HepG2 (cell line): ENCODE measurements at regions not wholly inside any gene's neighbourhood (a gene's known extent, or its start where the extent isn't known, plus 50 kb on each side); places are given as distances from the start of the nearest gene placed in this dataset.

Source experiments
- ATAC-seq: fragments of 200-7000 bp; cut with Tn5 transposase; 3 replicates; pipeline ENCODE4 v1.9.1; 2020; ENCODE audit warnings: mild to moderate bottlenecking, moderate library complexity
- BruUV-seq: library from RNA; stranded (reverse); fragments of 400-500 nt; replicated peaks from 2 replicates; lab custom pipeline; 2021; lab: Mats Ljungman, UMichigan
- CTCF ChIA-PET: fragments of 300-600 bp; formaldehyde crosslinking; extraction: SDS; loops from one replicate; lab custom pipeline; 2021; ENCODE audit warnings: low total read pairs, inconsistent platforms, low intra/inter-chr PET ratio; lab: Yijun Ruan, JAX
- POLR2A ChIA-PET: fragments of 350-600 bp; sonication (Branson Sonifier 250); formaldehyde crosslinking; loops from one replicate; lab custom pipeline; 2020; ENCODE audit warnings: antibody characterized with exemption, inconsistent platforms; lab: Yijun Ruan, JAX
- DNase-seq: peaks from one replicate; pipeline ENCODE4 v3.0.0-alpha.2; 2015; ENCODE audit warnings: low spot score
- FAIRE-seq: peaks from 3 replicates; lab custom pipeline; 2011; peaks lifted over from hg19 to GRCh38; lab: Jason Lieb, UNC
- H2AFZ ChIP-seq: one replicate; pipeline ENCODE4 v1.6.1; 2011; ENCODE audit warnings: low read length, inconsistent platforms
- H3K27ac ChIP-seq: fragments of 300-600 bp; 3 replicates; pipeline ENCODE4 v1.8.0; 2011; ENCODE audit warnings: mixed run types, mild to moderate bottlenecking, mixed read lengths, low read length, inconsistent platforms; ENCODE audit not compliant: insufficient read depth; ENCODE audit errors: extremely low read length
- H3K27me3 ChIP-seq, 2 experiments: fragments of 200-600 bp in 1 of 2; 2 replicates in 1 of 2; 3 replicates in 1 of 2; pipeline versions ENCODE4 v1.6.0 to v1.8.0; 2011; ENCODE audit warnings: low read length in 2 of 2, mild to moderate bottlenecking in 2 of 2, moderate library complexity in 2 of 2, inconsistent platforms in 1 of 2; ENCODE audit not compliant: insufficient read depth in 2 of 2, control insufficient read depth in 1 of 2
- H3K36me3 ChIP-seq, 2 experiments: fragments of 200-600 bp in 1 of 2; replicated peaks in 1 of 2; 2 replicates in 1 of 2; 3 replicates in 1 of 2; pipeline versions ENCODE4 v1.5.1 to v1.8.0; 2011; ENCODE audit warnings: low read length in 2 of 2, inconsistent platforms in 1 of 2; ENCODE audit not compliant: insufficient read depth in 2 of 2, control insufficient read depth in 1 of 2
- H3K4me1 ChIP-seq: 2 replicates; pipeline ENCODE4 v1.5.1; 2012; ENCODE audit warnings: low read length, inconsistent platforms; ENCODE audit not compliant: insufficient read depth
- H3K4me2 ChIP-seq: 2 replicates; pipeline ENCODE4 v1.6.0; 2011; ENCODE audit warnings: low read depth, low read length, inconsistent platforms
- H3K4me3 ChIP-seq, 3 experiments: fragments of 200-600 bp in 1 of 3; sonication (generic), shearing (Covaris generic) in 1 of 3; replicated peaks in 1 of 3; 2 replicates each; pipeline ENCODE4 v1.5.1; 2011 to 2016; ENCODE audit warnings: low read length in 3 of 3, inconsistent platforms in 2 of 3, low read depth in 2 of 3, mild to moderate bottlenecking in 2 of 3, control low read depth in 1 of 3, mixed read lengths in 1 of 3; ENCODE audit not compliant: insufficient read depth in 1 of 3
- H3K79me2 ChIP-seq: one replicate; pipeline ENCODE4 v1.6.1; 2011; ENCODE audit warnings: low read length, inconsistent platforms; ENCODE audit not compliant: insufficient read depth
- H3K9ac ChIP-seq: 2 replicates; pipeline ENCODE4 v1.6.0; 2011; ENCODE audit warnings: mild to moderate bottlenecking, low read depth, low read length, inconsistent platforms; ENCODE audit not compliant: insufficient read depth
- H3K9me3 ChIP-seq: 2 replicates; pipeline ENCODE4 v1.5.1; 2012; ENCODE audit warnings: mild to moderate bottlenecking, low read length
- H4K20me1 ChIP-seq: 2 replicates; pipeline ENCODE4 v1.6.0; 2011; ENCODE audit warnings: inconsistent platforms, mild to moderate bottlenecking, low read length, moderate library complexity; ENCODE audit not compliant: insufficient read depth
- CEBPG ChIP-seq: IDR thresholded peaks from 2 replicates; pipeline ENCODE4 v1.6.1; 2016
- DBP ChIP-seq: sonication (generic); formaldehyde crosslinking; IDR thresholded peaks from 2 replicates; pipeline ENCODE4 v1.4.0; 2020; ENCODE audit warnings: missing genetic modification reagents; ENCODE audit errors: not compliant biosample characterization
- DNMT1 ChIP-seq: sonication (generic); formaldehyde crosslinking; IDR thresholded peaks from 2 replicates; pipeline ENCODE4 v1.5.1; 2020; ENCODE audit warnings: mild to moderate bottlenecking, missing genetic modification reagents
- JDP2 ChIP-seq: sonication (generic); formaldehyde crosslinking; IDR thresholded peaks from 2 replicates; pipeline ENCODE4 v1.8.1; 2022; ENCODE audit warnings: missing genetic modification reagents, borderline replicate concordance
- NR1H2 ChIP-seq: sonication (generic); formaldehyde crosslinking; IDR thresholded peaks from 2 replicates; pipeline ENCODE4 v1.8.1; 2022; ENCODE audit warnings: low read depth, missing genetic modification reagents, borderline replicate concordance
- SETDB1 ChIP-seq: sonication (generic); formaldehyde crosslinking; IDR thresholded peaks from 2 replicates; pipeline ENCODE4 v1.5.1; 2020; ENCODE audit warnings: missing genetic modification reagents, mild to moderate bottlenecking, borderline replicate concordance
- ZMYM4 ChIP-seq: sonication (generic); formaldehyde crosslinking; IDR thresholded peaks from 2 replicates; pipeline ENCODE4 v1.8.1; 2023; ENCODE audit warnings: mild to moderate bottlenecking, missing genetic modification reagents
- ZNF12 ChIP-seq: sonication (generic); formaldehyde crosslinking; IDR thresholded peaks from 2 replicates; pipeline ENCODE4 v1.5.0; 2020; ENCODE audit warnings: missing genetic modification reagents
- ZNF530 ChIP-seq: sonication (generic); formaldehyde crosslinking; IDR thresholded peaks from 2 replicates; pipeline ENCODE4 v1.5.0; 2020; ENCODE audit warnings: low read depth, mild to moderate bottlenecking, missing genetic modification reagents
- WGBS: methylation state at CpG from one replicate; pipeline ENCODE4 v1.1.6; 2017; ENCODE audit warnings: low lambda C conversion rate; 5-methylcytosine and 5-hydroxymethylcytosine counted together
- in situ Hi-C: cut with HindIII; loops from 2 replicates; pipeline ENCODE4 v1.10.0; 2017; ENCODE audit warnings: low pct_unique_long_range_greater_than_20kb; ENCODE audit not compliant: extremely low pct_ligation_motif_present
- intact Hi-C: fragments of 100-400 bp; cut with micrococcal nuclease; formaldehyde crosslinking; loops from one replicate; pipeline ENCODE4 v1.10.0; 2022; ENCODE audit not compliant: unreplicated experiment
- TF ChIP-seq, protein P1 (sequence below): sonication (generic); formaldehyde crosslinking; conservative IDR thresholded peaks from 2 replicates; pipeline ENCODE4 v1.8.0; 2022; ENCODE audit warnings: mild to moderate bottlenecking, moderate library complexity, missing genetic modification reagents
- TF ChIP-seq, protein P2 (sequence below): sonication (generic); formaldehyde crosslinking; IDR thresholded peaks from 2 replicates; pipeline ENCODE4 v1.4.0; 2020; ENCODE audit warnings: missing genetic modification reagents, borderline replicate concordance

GRCh38 chr16:63038397-63039106, 1002.3 kb upstream of the CDH8 start:
- H3K4me2 ChIP-seq = no peak overlapping the region
- TF ChIP-seq DNMT1 (CRISPR knock-in tag) (no peak), ZNF530 (no peak), JDP2 (CRISPR knock-in tag) (no peak), NR1H2 (CRISPR knock-in tag) (no peak), ZMYM4 (CRISPR knock-in tag) (no peak), SETDB1 (CRISPR knock-in tag) (no peak), ZNF12 (no peak), CEBPG (CRISPR knock-in tag) (no peak), DBP (CRISPR knock-in tag) (no peak)
- TF ChIP-seq, protein P1, sequence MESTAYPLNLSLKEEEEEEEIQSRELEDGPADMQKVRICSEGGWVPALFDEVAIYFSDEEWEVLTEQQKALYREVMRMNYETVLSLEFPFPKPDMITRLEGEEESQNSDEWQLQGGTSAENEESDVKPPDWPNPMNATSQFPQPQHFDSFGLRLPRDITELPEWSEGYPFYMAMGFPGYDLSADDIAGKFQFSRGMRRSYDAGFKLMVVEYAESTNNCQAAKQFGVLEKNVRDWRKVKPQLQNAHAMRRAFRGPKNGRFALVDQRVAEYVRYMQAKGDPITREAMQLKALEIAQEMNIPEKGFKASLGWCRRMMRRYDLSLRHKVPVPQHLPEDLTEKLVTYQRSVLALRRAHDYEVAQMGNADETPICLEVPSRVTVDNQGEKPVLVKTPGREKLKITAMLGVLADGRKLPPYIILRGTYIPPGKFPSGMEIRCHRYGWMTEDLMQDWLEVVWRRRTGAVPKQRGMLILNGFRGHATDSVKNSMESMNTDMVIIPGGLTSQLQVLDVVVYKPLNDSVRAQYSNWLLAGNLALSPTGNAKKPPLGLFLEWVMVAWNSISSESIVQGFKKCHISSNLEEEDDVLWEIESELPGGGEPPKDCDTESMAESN (CRISPR knock-in tag) = no peak
- TF ChIP-seq, protein P2, sequence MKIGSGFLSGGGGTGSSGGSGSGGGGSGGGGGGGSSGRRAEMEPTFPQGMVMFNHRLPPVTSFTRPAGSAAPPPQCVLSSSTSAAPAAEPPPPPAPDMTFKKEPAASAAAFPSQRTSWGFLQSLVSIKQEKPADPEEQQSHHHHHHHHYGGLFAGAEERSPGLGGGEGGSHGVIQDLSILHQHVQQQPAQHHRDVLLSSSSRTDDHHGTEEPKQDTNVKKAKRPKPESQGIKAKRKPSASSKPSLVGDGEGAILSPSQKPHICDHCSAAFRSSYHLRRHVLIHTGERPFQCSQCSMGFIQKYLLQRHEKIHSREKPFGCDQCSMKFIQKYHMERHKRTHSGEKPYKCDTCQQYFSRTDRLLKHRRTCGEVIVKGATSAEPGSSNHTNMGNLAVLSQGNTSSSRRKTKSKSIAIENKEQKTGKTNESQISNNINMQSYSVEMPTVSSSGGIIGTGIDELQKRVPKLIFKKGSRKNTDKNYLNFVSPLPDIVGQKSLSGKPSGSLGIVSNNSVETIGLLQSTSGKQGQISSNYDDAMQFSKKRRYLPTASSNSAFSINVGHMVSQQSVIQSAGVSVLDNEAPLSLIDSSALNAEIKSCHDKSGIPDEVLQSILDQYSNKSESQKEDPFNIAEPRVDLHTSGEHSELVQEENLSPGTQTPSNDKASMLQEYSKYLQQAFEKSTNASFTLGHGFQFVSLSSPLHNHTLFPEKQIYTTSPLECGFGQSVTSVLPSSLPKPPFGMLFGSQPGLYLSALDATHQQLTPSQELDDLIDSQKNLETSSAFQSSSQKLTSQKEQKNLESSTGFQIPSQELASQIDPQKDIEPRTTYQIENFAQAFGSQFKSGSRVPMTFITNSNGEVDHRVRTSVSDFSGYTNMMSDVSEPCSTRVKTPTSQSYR (CRISPR knock-in tag) = no peak
- H4K20me1 ChIP-seq = no peaks in the 10 kb centered on the region
- no TSS peak for BruUV-seq
- no peaks in the 10 kb centered on the region for H3K4me1 ChIP-seq
- no peak overlapping the region for H2AFZ ChIP-seq
- no peak overlapping the region for H3K27ac ChIP-seq
- 3% methylated on average over 7 of the region's 7 CpGs for WGBS
- ATAC-seq = no peak
- ChIA-PET CTCF (no interaction called here), POLR2A (no interaction called here)
- intact Hi-C loops (no loop called here), in situ Hi-C loops (no loop called here)
- no peak for DNase-seq
- no peaks in the 10 kb centered on the region for H3K79me2 ChIP-seq
- H3K9me3 ChIP-seq = peaks cover 88% of the 10 kb centered on the region
- no peak overlapping the region for H3K9ac ChIP-seq
- H3K4me3 ChIP-seq = no peak overlapping the region
- FAIRE-seq = no peak
- no peaks in the 10 kb centered on the region for H3K27me3 ChIP-seq
- no peaks in the 10 kb centered on the region for H3K36me3 ChIP-seq
